K562 (cell line): ENCODE measurements at regions not wholly inside any gene's neighbourhood (a gene's known extent, or its start where the extent isn't known, plus 50 kb on each side); places are given as distances from the start of the nearest gene placed in this dataset.

Source experiments
- ATAC-seq: fragments of 200-7000 bp; cut with Tn5 transposase; 3 replicates; pipeline ENCODE4 v1.9.1; 2020; ENCODE audit warnings: moderate library complexity
- BruUV-seq: library from RNA; stranded (reverse); fragments of 400-500 nt; replicated peaks from 2 replicates; lab custom pipeline; 2021; lab: Mats Ljungman, UMichigan
- CTCF ChIA-PET: fragments of 300-600 bp; formaldehyde crosslinking; extraction: SDS; loops from one replicate; lab custom pipeline; 2021; ENCODE audit warnings: low intra/inter-chr PET ratio; lab: Yijun Ruan, JAX
- POLR2A ChIA-PET: fragments of 300-600, 350-650 bp; sonication (Branson Sonifier 250); formaldehyde crosslinking; extraction: SDS; loops from one replicate; lab custom pipeline; 2021; ENCODE audit warnings: antibody characterized with exemption, inconsistent platforms; lab: Yijun Ruan, JAX
- DNase-seq, 4 experiments: peaks; one replicate each; pipeline versions ENCODE4 v3.0.0 to v3.0.0-alpha.2; 2011 to 2018; ENCODE audit warnings: low spot score in 3 of 4, mixed read lengths in 3 of 4; ENCODE audit errors: extremely low read depth in 1 of 4
- FAIRE-seq: peaks from 2 replicates; lab custom pipeline; 2011; peaks lifted over from hg19 to GRCh38; lab: Jason Lieb, UNC
- H2AFZ ChIP-seq: 2 replicates; pipeline ENCODE4 v1.6.0; 2011; ENCODE audit warnings: low read depth, low read length, control low read depth, inconsistent platforms
- H3K27ac ChIP-seq: fragments of 200-600 bp; 3 replicates; pipeline ENCODE4 v1.8.0; 2011; ENCODE audit warnings: low read depth, mild to moderate bottlenecking, control low read depth, inconsistent platforms, low read length, moderate library complexity, mixed read lengths; ENCODE audit errors: extremely low read depth
- H3K27me3 ChIP-seq, 2 experiments: fragments of 300-600 bp in 1 of 2; 2 replicates in 1 of 2; 3 replicates in 1 of 2; pipeline versions ENCODE4 v1.6.0 to v1.8.0; 2011; ENCODE audit warnings: inconsistent platforms in 2 of 2, low read length in 2 of 2, mild to moderate bottlenecking in 1 of 2, mixed read lengths in 1 of 2, moderate library complexity in 1 of 2; ENCODE audit not compliant: control insufficient read depth in 2 of 2, insufficient read depth in 2 of 2
- H3K36me3 ChIP-seq: fragments of 300-600 bp; 3 replicates; pipeline ENCODE4 v1.8.0; 2011; ENCODE audit warnings: mild to moderate bottlenecking, low read length, inconsistent platforms; ENCODE audit not compliant: control insufficient read depth, insufficient read depth
- H3K4me1 ChIP-seq, 2 experiments: fragments of 200-600 bp in 1 of 2; replicated peaks in 1 of 2; 2 replicates in 1 of 2; 3 replicates in 1 of 2; pipeline versions ENCODE4 v1.5.1 to v1.8.0; 2011; ENCODE audit warnings: inconsistent platforms in 2 of 2, low read length in 2 of 2, mild to moderate bottlenecking in 1 of 2, mixed read lengths in 1 of 2, moderate library complexity in 1 of 2; ENCODE audit not compliant: control insufficient read depth in 2 of 2, insufficient read depth in 2 of 2
- H3K4me2 ChIP-seq: 2 replicates; pipeline ENCODE4 v1.6.1; 2011; ENCODE audit warnings: low read length, control low read depth, inconsistent platforms, mixed read lengths; ENCODE audit not compliant: insufficient read depth
- H3K4me3 ChIP-seq: fragments of 200-600 bp; sonication (generic), shearing (Covaris generic); 2 replicates; pipeline ENCODE4 v1.5.1; 2016; ENCODE audit warnings: control low read depth, inconsistent platforms
- H3K79me2 ChIP-seq: fragments of 200-600 bp; 3 replicates; pipeline ENCODE4 v1.8.0; 2011; ENCODE audit warnings: low read length, inconsistent platforms; ENCODE audit not compliant: control insufficient read depth, insufficient read depth
- H3K9ac ChIP-seq, 2 experiments: 2 replicates each; pipeline versions ENCODE4 v1.6.0 to v1.6.1; 2011; ENCODE audit warnings: low read depth in 2 of 2, low read length in 2 of 2, control low read depth in 1 of 2, inconsistent platforms in 1 of 2, mild to moderate bottlenecking in 1 of 2, mixed read lengths in 1 of 2; ENCODE audit not compliant: insufficient read depth in 1 of 2
- H3K9me1 ChIP-seq: one replicate; pipeline ENCODE4 v1.6.0; 2011; ENCODE audit warnings: inconsistent platforms, mild to moderate bottlenecking, low read length, moderate library complexity; ENCODE audit not compliant: control insufficient read depth, insufficient read depth
- H3K9me3 ChIP-seq: replicated peaks from 2 replicates; pipeline ENCODE4 v1.5.1; 2011; ENCODE audit warnings: low read depth, low read length, inconsistent platforms; ENCODE audit not compliant: control insufficient read depth, insufficient read depth
- H4K20me1 ChIP-seq: replicated peaks from 2 replicates; pipeline ENCODE4 v1.6.1; 2011; ENCODE audit warnings: low read length, inconsistent platforms, mixed read lengths; ENCODE audit not compliant: control insufficient read depth, insufficient read depth
- ARID3A ChIP-seq: IDR thresholded peaks from 2 replicates; pipeline ENCODE4 v1.6.1; 2012; ENCODE audit warnings: low read depth, low read length, improper control_type of control experiment, borderline replicate concordance
- CBFB ChIP-seq: sonication (generic); formaldehyde crosslinking; IDR thresholded peaks from 2 replicates; pipeline ENCODE4 v1.4.0; 2020; ENCODE audit warnings: mild to moderate bottlenecking, missing genetic modification reagents
- HOMEZ ChIP-seq: fragments of 250-450 bp; sonication (Bioruptor Pico); IDR thresholded peaks from 2 replicates; pipeline ENCODE4 v1.4.0; 2020; ENCODE audit warnings: mild to moderate bottlenecking, moderate library complexity
- NELFE ChIP-seq: IDR thresholded peaks from 2 replicates; pipeline ENCODE4 v1.6.1; 2011; ENCODE audit warnings: mild to moderate bottlenecking; ENCODE audit not compliant: insufficient read depth, insufficient read length
- ZNF76 ChIP-seq: fragments of 250-450 bp; sonication (Bioruptor Pico); IDR thresholded peaks from 2 replicates; pipeline ENCODE4 v1.4.0; 2020; ENCODE audit warnings: mild to moderate bottlenecking, moderate library complexity, borderline replicate concordance
- WGBS: fragments of 100-300 bp; shearing (Covaris generic); methylation state at CpG from one replicate; pipeline ENCODE4 v1.1.6; 2016; ENCODE audit warnings: low coverage, mixed read lengths; ENCODE audit not compliant: insufficient coverage; ENCODE audit errors: missing lambda C conversion rate; 5-methylcytosine and 5-hydroxymethylcytosine counted together
- in situ Hi-C: fragments of 300-500 bp; cut with MboI; formaldehyde crosslinking; loops from 4 replicates; pipeline ENCODE4 v1.15.0; 2018; ENCODE audit warnings: inconsistent platforms, mixed read lengths
- intact Hi-C: fragments of 100-400 bp; cut with micrococcal nuclease; formaldehyde crosslinking; loops from 2 replicates; pipeline ENCODE4 v1.14.2; 2022

GRCh38 chrX:82945332-82945731 lies 562.8 kb upstream of the POU3F4 start (continued):
- no peak for TF ChIP-seq ZNF76 (CRISPR knock-in tag)
- TF ChIP-seq ARID3A = no peak
- TF ChIP-seq NELFE = no peak
- TF ChIP-seq HOMEZ (CRISPR knock-in tag) = no peak

GRCh38 chrX:82961129-82961528 lies 547.0 kb upstream of the POU3F4 start:
- ChIA-PET POLR2A (no interaction called here), CTCF (no interaction called here)
- Histone ChIP-seq H3K4me3 (no peak overlapping the region), H3K4me1 (no peaks in the 10 kb centered on the region), H3K9me1 (no peaks in the 10 kb centered on the region), H4K20me1 (no peaks in the 10 kb centered on the region), H3K27ac (no peak overlapping the region), H3K36me3 (no peaks in the 10 kb centered on the region), H3K79me2 (no peaks in the 10 kb centered on the region), H3K9ac (no peak overlapping the region), H3K4me2 (no peak overlapping the region), H3K27me3 (no peaks in the 10 kb centered on the region), H3K9me3 (no peaks in the 10 kb centered on the region), H2AFZ (no peak overlapping the region)
- no TSS peak for BruUV-seq
- FAIRE-seq (no peak), DNase-seq (no peak), ATAC-seq (no peak)
- TF ChIP-seq CBFB (CRISPR knock-in tag) = no peak
- WGBS = 8% methylated on average over 2 of the region's 3 CpGs
- intact Hi-C loops (no loop called here), in situ Hi-C loops (no loop called here)
